ENCODE measurements at regions not wholly inside any gene's neighbourhood (a gene's known extent, or its start where the extent isn't known, plus 50 kb on each side); places are given as distances from the start of the nearest gene placed in this dataset.

GRCh38 chr2:225995796-225996461, 596.4 kb downstream of the NYAP2 start:
- TF ChIP-seq ZNF678 (CRISPR knock-in tag; IDR thresholded peaks at IDR 0.05) (no peak), REPIN1 (CRISPR knock-in tag; IDR thresholded peaks at IDR 0.05; ENCODE audit: borderline replicate concordance, low read depth) (no peak), KLF6 (CRISPR knock-in tag; IDR thresholded peaks at IDR 0.05) (no peak), HDAC6 (IDR thresholded peaks at IDR 0.05; ENCODE audit: low read depth, low read length) (no peak), ELF1 (CRISPR knock-in tag; IDR thresholded peaks at IDR 0.05) (no peak), CHD2 (IDR thresholded peaks at IDR 0.05; ENCODE audit: low read depth, low read length) (no peak), HNRNPK (IDR thresholded peaks at IDR 0.05; ENCODE audit: low read depth, low read length, poor library complexity, severe bottlenecking) (no peak), CTCF (CRISPR knock-in tag; IDR thresholded peaks at IDR 0.05) (no peak), HCFC1 (IDR thresholded peaks at IDR 0.05; ENCODE audit: low read depth, low read length) (no peak), POLR2A (IDR thresholded peaks at IDR 0.05; ENCODE audit: insufficient read depth in 1 of 2, low read depth in 2 of 2, low read length in 2 of 2) (no peak)
